GM12872 (cell line): ENCODE measurements at regions not wholly inside any gene's neighbourhood (a gene's known extent, or its start where the extent isn't known, plus 50 kb on each side); places are given as distances from the start of the nearest gene placed in this dataset.

Experiments used
- TF ChIP-seq, protein P1 (sequence below): IDR thresholded peaks from 3 replicates; pipeline ENCODE4 v1.5.1; 2011; ENCODE audit warnings: low read depth, mild to moderate bottlenecking, low read length, moderate library complexity; ENCODE audit not compliant: insufficient read depth

DNA sequence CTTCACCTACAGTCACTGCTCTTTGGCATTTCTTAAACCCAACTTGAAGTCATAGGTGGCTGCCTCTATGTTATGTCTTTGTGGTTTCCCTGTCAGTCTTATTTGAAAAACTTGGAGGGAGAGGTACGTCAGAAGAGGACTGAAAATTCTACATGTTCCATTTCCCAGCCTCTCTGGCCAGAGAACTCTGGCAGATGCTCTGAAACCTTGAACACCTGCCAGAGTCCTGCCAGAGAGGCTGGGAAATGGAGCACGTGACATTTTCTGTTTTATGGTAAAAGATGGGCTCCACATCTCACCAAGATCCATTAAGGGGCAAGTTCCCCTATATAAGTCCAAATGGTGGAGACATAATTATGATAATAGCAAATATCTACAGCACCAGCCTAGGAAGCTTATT, 99.5 kb downstream of the MAFB start:
- TF ChIP-seq, protein P1, sequence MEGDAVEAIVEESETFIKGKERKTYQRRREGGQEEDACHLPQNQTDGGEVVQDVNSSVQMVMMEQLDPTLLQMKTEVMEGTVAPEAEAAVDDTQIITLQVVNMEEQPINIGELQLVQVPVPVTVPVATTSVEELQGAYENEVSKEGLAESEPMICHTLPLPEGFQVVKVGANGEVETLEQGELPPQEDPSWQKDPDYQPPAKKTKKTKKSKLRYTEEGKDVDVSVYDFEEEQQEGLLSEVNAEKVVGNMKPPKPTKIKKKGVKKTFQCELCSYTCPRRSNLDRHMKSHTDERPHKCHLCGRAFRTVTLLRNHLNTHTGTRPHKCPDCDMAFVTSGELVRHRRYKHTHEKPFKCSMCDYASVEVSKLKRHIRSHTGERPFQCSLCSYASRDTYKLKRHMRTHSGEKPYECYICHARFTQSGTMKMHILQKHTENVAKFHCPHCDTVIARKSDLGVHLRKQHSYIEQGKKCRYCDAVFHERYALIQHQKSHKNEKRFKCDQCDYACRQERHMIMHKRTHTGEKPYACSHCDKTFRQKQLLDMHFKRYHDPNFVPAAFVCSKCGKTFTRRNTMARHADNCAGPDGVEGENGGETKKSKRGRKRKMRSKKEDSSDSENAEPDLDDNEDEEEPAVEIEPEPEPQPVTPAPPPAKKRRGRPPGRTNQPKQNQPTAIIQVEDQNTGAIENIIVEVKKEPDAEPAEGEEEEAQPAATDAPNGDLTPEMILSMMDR = no peak

DNA sequence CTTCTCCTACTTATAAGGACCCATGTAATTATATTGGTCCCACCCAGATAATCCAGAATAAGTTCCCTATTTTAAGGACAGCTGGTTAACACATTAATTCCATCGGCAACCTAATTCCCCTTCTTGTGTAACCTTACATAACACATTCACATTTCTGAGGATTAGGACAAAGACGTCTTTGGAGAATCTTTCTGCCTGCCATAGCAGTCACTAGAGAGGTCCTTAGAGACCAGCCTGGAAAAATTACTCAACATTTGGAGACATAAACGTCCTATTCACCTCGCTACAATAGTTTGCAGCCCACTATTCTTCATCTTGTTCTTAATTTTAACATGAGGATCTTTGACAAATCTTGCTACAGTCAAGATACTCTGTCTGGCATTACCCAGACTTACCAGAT, 100.1 kb downstream of the MAFB start:
- TF ChIP-seq, protein P1 = no peak

DNA sequence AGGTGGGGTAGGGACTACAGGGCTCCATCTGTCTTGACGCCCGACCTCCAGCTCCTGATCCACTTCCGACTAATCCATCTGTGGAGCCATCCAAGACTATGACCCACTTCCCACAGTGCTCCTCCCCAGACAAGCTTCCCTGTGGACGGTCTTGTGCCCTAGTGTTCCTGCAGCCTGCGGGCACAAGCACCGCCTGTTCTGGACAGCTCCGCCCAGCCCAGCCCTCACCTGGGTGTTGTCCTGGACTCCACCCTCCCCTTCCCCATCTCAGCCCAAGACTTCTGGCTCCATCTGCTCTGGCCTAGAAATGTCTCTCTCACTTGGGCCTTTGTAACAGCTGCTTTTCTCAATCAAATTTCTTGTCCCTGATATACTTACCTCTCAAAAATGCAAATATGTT, 102.0 kb downstream of the MAFB start:
- TF ChIP-seq, protein P1 = no peak

DNA sequence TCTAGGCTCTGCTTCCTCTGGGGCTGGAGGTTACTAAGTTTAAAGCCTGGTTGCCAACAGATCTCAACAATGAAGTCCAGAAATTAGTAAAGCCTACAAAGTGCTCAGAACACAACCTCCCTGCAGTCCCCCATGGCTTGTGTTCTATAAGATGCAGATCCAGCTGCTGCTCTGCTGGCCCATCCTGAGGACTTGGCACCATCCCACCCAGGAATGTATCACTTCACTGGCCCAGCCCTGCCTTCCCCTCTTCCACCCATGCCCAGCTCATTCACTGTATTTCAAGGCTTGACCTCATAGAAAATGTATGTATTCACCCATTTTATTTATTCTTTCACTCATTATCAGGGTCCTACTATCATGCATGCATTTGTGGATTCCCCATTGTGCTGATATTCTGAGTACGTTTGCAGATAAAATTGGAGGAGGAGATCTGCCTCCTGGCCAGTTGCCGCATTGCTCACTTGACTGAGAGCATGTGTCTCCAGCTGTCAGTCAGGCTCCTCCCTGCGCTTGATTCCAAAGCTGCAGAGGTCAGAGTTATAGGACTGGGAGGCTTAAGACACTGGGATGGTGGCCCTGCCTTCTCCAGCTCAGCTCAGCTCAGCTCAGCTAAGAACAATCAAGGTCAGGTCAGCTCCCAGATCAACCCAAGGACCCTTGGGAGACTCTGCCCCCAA, 104.8 kb downstream of the MAFB start:
- TF ChIP-seq, protein P1 = no peak

DNA sequence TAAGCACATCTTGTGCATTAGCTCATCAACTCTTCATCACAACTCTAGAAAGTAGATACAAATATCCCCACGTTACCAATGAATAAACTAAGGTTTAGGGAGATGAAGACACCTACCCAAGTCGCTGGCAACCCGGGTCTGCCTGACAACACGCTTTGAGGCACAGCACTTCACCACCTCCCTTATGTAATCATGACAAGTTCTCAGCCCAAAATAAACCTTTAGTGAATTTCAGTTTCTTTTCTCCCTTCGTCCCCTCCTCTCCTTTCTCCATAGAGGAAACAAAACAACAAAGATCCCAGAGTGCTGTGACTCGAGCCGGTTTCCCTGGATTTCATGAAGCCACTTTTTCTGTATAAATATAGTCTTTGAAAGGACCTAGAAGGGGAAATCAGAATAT, 105.4 kb downstream of the MAFB start:
- TF ChIP-seq, protein P1 = no peak

DNA sequence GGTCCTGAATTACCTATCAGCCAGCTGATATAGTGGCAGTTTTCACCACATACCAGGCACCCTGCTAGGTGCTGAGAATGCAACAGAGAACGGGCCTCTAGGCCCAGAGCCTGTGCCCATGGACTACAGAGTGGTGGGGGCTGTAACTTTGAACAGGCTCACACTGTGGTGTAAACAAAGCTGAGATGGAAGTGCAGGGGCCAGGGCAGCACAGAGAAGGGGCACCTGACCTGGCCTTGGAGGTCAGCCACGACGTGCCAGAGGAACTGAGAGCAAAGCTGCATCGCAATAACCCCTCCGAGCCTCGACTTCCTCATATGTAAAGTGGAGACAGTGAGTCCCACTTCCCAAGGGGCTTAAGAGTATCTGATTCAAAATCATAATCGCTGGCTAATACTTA, 105.8 kb downstream of the MAFB start:
- TF ChIP-seq, protein P1 = no peak

DNA sequence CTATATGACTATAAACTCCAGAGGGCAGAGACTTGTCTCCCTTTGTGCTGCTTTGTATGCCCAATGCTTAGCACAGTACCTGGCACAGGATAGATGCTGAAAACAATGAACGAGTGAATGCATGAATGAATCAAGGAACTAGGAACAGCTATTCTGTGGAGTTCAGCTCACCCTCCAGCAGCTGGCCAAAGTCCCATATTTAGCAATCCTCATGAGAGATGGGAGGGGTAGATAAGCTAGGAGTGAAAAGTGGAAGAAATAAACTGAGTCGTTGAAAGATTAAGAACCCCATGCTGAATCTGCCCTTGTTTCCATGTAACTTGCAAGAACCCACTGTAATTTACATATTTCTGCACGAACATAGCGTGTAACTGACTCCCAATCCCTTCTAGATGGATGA, 106.5 kb downstream of the MAFB start:
- TF ChIP-seq, protein P1 = no peak
